RWPE1 (cell line): ENCODE measurements at regions not wholly inside any gene's neighbourhood (a gene's known extent, or its start where the extent isn't known, plus 50 kb on each side); places are given as distances from the start of the nearest gene placed in this dataset.

Source experiments
- CTCF ChIA-PET: fragments of 350-600 bp; sonication (Branson Sonifier 250); formaldehyde crosslinking; extraction: SDS; loops from one replicate; lab custom pipeline; 2021; lab: Yijun Ruan, JAX
- POLR2A ChIA-PET: fragments of 400-600 bp; formaldehyde crosslinking; extraction: SDS; loops from one replicate; lab custom pipeline; 2020; ENCODE audit warnings: antibody characterized with exemption; ENCODE audit not compliant: low non-redundant PET; lab: Yijun Ruan, JAX
- DNase-seq: peaks from one replicate; pipeline ENCODE4 v3.0.0; 2012; ENCODE audit warnings: low spot score
- H3K27ac ChIP-seq: fragments of 450-650 bp; 2 replicates; pipeline ENCODE4 v1.5.1; 2017
- CTCF ChIP-seq: fragments of 450-650 bp; conservative IDR thresholded peaks from 2 replicates; pipeline ENCODE4 v1.5.1; 2017; ENCODE audit warnings: low read depth, mild to moderate bottlenecking

- peak; percentile 19 for DNase-seq
- POLR2A ChIA-PET, result no interaction called here
- CTCF ChIA-PET, result no interaction called here
- no peak for TF ChIP-seq CTCF
- H3K27ac ChIP-seq, result no peak overlapping the region; the same call in 1 of the 2 replicates
Observed at GRCh38 chr2:235171550-235172031, 219.8 kb downstream of the SH3BP4 start.

DNA sequence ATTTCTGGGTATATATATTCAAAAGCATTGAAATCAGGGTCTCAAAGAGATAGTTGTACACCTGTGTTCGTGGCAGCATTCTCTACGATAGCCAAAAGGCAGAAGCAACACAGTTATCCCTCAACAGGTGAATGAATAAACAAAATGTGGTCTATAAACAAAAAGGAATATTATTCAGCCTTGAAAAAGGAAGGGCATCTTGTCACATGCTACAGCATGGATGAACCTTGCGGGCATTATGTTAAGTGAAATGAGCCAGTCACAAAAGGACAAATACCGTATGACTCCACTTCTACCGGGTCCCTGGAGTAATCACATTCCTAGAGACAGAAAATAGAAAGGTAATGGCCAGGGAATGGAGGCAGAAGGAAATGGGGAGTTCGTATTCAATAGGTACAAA is 228.8 kb downstream of the SH3BP4 start:
- H3K27ac ChIP-seq, result no peak overlapping the region
- no peak for TF ChIP-seq CTCF
- ChIA-PET CTCF (interaction anchor here (0.7 kb wide), 1 partner anchor 120 kb away, joined by 3 read pairs; no protein-coding TSS in a partner anchor), POLR2A (no interaction called here)
- no peak for DNase-seq

DNA sequence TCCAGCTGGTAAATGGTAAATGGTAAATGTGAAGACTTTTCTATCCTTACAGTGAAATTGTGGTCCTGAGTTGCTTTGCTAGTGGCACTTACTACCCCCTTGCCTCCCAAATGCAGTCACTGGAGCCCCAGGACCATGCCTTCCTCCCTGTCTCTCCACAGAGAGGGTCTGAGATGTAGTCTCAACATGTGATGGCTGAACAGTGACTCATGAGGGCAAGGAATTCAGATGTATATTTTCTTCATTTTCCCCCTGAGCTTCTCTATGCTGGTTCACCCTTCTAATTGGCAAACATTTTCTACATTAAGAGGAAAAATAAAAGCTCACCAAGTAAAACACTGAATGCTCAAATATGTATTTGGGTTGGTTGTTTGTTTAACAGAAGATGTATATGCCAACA is 232.0 kb downstream of the SH3BP4 start:
- H3K27ac ChIP-seq, result no peak overlapping the region
- DNase-seq, result no peak
- TF ChIP-seq CTCF, result no peak
- CTCF ChIA-PET, result no interaction called here
- POLR2A ChIA-PET, result no interaction called here

GRCh38 chr2:235187806-235188205 is 236.0 kb downstream of the SH3BP4 start:
- no peak for TF ChIP-seq CTCF
- ChIA-PET POLR2A (no interaction called here), CTCF (interaction anchor here (0.5 kb wide), 1 partner anchor 10 kb away, joined by 3 read pairs; no protein-coding TSS in a partner anchor)
- no peak overlapping the region for H3K27ac ChIP-seq
- no peak for DNase-seq

GRCh38 chr2:235191486-235191885 is 239.7 kb downstream of the SH3BP4 start:
- DNase-seq, result no peak
- ChIA-PET CTCF (interaction anchor here (0.6 kb wide), 1 partner anchor 400 kb away, joined by 4 read pairs; no protein-coding TSS in a partner anchor), POLR2A (no interaction called here)

GRCh38 chr2:235191978-235192377 is 240.2 kb downstream of the SH3BP4 start:
- DNase-seq, result no peak
- H3K27ac ChIP-seq, result no peak overlapping the region
- TF ChIP-seq CTCF, result no peak
- POLR2A ChIA-PET, result no interaction called here
- CTCF ChIA-PET, result interaction anchor here (0.6 kb wide), 1 partner anchor 1219 kb away, joined by 3 read pairs; no protein-coding TSS in a partner anchor

More at GRCh38 chr2:235191486-235191885, 239.7 kb downstream of the SH3BP4 start:
- TF ChIP-seq CTCF, result no peak
- H3K27ac ChIP-seq, result no peak overlapping the region
